HFFc6 (cell line): ENCODE measurements at regions not wholly inside any gene's neighbourhood (a gene's known extent, or its start where the extent isn't known, plus 50 kb on each side); places are given as distances from the start of the nearest gene placed in this dataset.

Experiments
- DNase-seq: peaks from one replicate; pipeline ENCODE4 v3.0.0-alpha.2; 2018
- H3K27ac Mint-ChIP-seq: 2 replicates; pipeline ENCODE4 v1.8.0; 2020; ENCODE audit warnings: mild to moderate bottlenecking, mixed read lengths
- H3K27me3 Mint-ChIP-seq: 2 replicates; pipeline ENCODE4 v1.8.0; 2021; ENCODE audit warnings: mild to moderate bottlenecking, moderate library complexity, mixed read lengths; ENCODE audit not compliant: insufficient read depth
- H3K36me3 Mint-ChIP-seq: 2 replicates; pipeline ENCODE4 v1.8.0; 2021; ENCODE audit warnings: low read depth, mixed read lengths
- H3K4me1 Mint-ChIP-seq: 2 replicates; pipeline ENCODE4 v1.8.0; 2020; ENCODE audit warnings: low read depth, mixed read lengths
- H3K4me3 Mint-ChIP-seq: 2 replicates; pipeline ENCODE4 v1.8.0; 2020; ENCODE audit warnings: mild to moderate bottlenecking, moderate library complexity, mixed read lengths
- H3K9me3 Mint-ChIP-seq: 2 replicates; pipeline ENCODE4 v1.8.0; 2020; ENCODE audit warnings: mild to moderate bottlenecking, mixed read lengths
- TF ChIP-seq, protein P1 (sequence below): fragments of 200-600 bp; sonication (generic); IDR thresholded peaks from 2 replicates; pipeline ENCODE4 v1.5.0; 2021; ENCODE audit warnings: antibody characterized with exemption, mild to moderate bottlenecking

GRCh38 chr16:17998996-17999395 is 337.5 kb downstream of the NPIPA8 start:
- DNase-seq = no peak
- H3K36me3 Mint-ChIP-seq = no peaks in the 10 kb centered on the region
- peaks cover 5% of the 10 kb centered on the region for H3K27me3 Mint-ChIP-seq
- no peak overlapping the region for H3K27ac Mint-ChIP-seq
- no peak overlapping the region for H3K4me3 Mint-ChIP-seq
- TF ChIP-seq, protein P1, sequence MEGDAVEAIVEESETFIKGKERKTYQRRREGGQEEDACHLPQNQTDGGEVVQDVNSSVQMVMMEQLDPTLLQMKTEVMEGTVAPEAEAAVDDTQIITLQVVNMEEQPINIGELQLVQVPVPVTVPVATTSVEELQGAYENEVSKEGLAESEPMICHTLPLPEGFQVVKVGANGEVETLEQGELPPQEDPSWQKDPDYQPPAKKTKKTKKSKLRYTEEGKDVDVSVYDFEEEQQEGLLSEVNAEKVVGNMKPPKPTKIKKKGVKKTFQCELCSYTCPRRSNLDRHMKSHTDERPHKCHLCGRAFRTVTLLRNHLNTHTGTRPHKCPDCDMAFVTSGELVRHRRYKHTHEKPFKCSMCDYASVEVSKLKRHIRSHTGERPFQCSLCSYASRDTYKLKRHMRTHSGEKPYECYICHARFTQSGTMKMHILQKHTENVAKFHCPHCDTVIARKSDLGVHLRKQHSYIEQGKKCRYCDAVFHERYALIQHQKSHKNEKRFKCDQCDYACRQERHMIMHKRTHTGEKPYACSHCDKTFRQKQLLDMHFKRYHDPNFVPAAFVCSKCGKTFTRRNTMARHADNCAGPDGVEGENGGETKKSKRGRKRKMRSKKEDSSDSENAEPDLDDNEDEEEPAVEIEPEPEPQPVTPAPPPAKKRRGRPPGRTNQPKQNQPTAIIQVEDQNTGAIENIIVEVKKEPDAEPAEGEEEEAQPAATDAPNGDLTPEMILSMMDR = no peak
- H3K4me1 Mint-ChIP-seq = no peaks in the 10 kb centered on the region
- H3K9me3 Mint-ChIP-seq = peaks cover 8% of the 10 kb centered on the region

GRCh38 chr16:17998550-17998949 is 338.0 kb downstream of the NPIPA8 start:
- H3K27me3 Mint-ChIP-seq = peaks cover 5% of the 10 kb centered on the region
- H3K4me1 Mint-ChIP-seq = no peaks in the 10 kb centered on the region
- TF ChIP-seq, protein P1 = no peak
- DNase-seq = no peak
- no peak overlapping the region for H3K4me3 Mint-ChIP-seq
- H3K9me3 Mint-ChIP-seq = peaks cover 8% of the 10 kb centered on the region
- H3K27ac Mint-ChIP-seq = no peak overlapping the region
- no peaks in the 10 kb centered on the region for H3K36me3 Mint-ChIP-seq

DNA sequence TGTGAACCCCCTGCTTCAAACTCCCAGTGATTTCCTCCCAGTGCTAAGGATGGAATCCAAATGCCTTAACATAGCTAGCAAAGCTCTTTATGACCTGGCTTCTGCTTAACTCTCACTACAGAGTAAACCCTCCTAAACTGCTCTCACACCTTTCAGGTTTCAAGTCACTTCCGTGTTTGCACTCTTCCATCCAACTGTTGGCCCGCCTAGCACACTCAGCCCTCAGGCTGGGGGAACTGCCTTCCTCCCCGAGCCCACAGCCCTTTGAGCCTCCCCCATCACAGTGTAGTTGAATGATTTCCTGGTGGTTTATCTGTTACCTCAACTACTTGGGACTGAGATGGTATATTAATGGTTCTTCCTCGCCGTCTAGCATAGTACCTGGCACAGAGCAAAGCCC is 342.5 kb downstream of the NPIPA8 start:
- H3K27ac Mint-ChIP-seq = no peak overlapping the region

DNA sequence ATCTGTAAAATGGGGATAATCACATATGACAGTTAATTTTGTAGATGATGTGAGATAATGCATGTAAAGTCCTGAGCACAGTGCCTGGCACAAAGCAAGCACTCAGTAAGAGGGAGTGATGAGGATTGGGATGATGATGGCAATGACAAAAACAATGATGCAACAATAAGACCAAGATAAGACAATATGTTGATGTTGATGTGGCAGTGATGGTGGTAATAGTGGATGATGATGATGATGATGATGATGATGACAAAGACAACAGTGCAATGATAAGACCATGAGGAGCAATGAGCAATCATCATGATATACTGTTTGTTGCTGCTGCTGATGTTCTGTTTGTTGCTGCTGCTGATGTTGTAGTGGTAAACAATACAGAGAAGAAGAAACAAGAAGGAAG is 344.1 kb downstream of the NPIPA8 start:
- Mint-ChIP-seq H3K9me3 (no peaks in the 10 kb centered on the region), H3K27ac (no peak overlapping the region), H3K4me3 (no peak overlapping the region), H3K4me1 (no peaks in the 10 kb centered on the region), H3K36me3 (no peaks in the 10 kb centered on the region), H3K27me3 (peaks cover 3% of the 10 kb centered on the region; the same call in 1 of the 2 replicates)
- TF ChIP-seq, protein P1 = no peak
- DNase-seq = no peak

More for the DNA sequence above, 342.5 kb downstream of the NPIPA8 start:
- peaks cover 2% of the 10 kb centered on the region; the same call in 1 of the 2 replicates for H3K27me3 Mint-ChIP-seq
- no peak overlapping the region for H3K4me3 Mint-ChIP-seq
- H3K9me3 Mint-ChIP-seq = no peaks in the 10 kb centered on the region
- DNase-seq = no peak
- TF ChIP-seq, protein P1 = no peak
- no peaks in the 10 kb centered on the region for H3K4me1 Mint-ChIP-seq
- H3K36me3 Mint-ChIP-seq = no peaks in the 10 kb centered on the region

GRCh38 chr16:17989255-17989654 is 347.3 kb downstream of the NPIPA8 start:
- DNase-seq = no peak
- Mint-ChIP-seq H3K4me3 (no peak overlapping the region), H3K27ac (no peak overlapping the region), H3K4me1 (no peaks in the 10 kb centered on the region), H3K9me3 (peaks cover 1% of the 10 kb centered on the region; the same call in 1 of the 2 replicates), H3K36me3 (no peaks in the 10 kb centered on the region), H3K27me3 (peaks cover 3% of the 10 kb centered on the region; the same call in 1 of the 2 replicates)
- TF ChIP-seq, protein P1 = no peak

GRCh38 chr16:17988839-17989238 is 347.7 kb downstream of the NPIPA8 start:
- no peaks in the 10 kb centered on the region for H3K36me3 Mint-ChIP-seq
- H3K27ac Mint-ChIP-seq = no peak overlapping the region
- peaks cover 5% of the 10 kb centered on the region; the same call in 1 of the 2 replicates for H3K9me3 Mint-ChIP-seq
- no peak overlapping the region for H3K4me3 Mint-ChIP-seq
- peaks cover 5% of the 10 kb centered on the region; the same call in 1 of the 2 replicates for H3K27me3 Mint-ChIP-seq
- DNase-seq = no peak
- TF ChIP-seq, protein P1 = no peak
- H3K4me1 Mint-ChIP-seq = no peaks in the 10 kb centered on the region
